ENCODE measurements at regions not wholly inside any gene's neighbourhood (a gene's known extent, or its start where the extent isn't known, plus 50 kb on each side); places are given as distances from the start of the nearest gene placed in this dataset.

- TF ChIP-seq CTCF (IDR thresholded peaks at IDR 0.05) (no peak), POLR2A (IDR thresholded peaks at IDR 0.05) (no peak), POLR2AphosphoS5 (IDR thresholded peaks at IDR 0.05) (no peak), EP300 (IDR thresholded peaks at IDR 0.05) (no peak)
Measured at GRCh38 chr1:239886266-239886665, 205.4 kb upstream of the FMN2 start.

Data from suprapubic skin (tissue), 4 donors.